ENCODE measurements at regions not wholly inside any gene's neighbourhood (a gene's known extent, or its start where the extent isn't known, plus 50 kb on each side); places are given as distances from the start of the nearest gene placed in this dataset.

DNA sequence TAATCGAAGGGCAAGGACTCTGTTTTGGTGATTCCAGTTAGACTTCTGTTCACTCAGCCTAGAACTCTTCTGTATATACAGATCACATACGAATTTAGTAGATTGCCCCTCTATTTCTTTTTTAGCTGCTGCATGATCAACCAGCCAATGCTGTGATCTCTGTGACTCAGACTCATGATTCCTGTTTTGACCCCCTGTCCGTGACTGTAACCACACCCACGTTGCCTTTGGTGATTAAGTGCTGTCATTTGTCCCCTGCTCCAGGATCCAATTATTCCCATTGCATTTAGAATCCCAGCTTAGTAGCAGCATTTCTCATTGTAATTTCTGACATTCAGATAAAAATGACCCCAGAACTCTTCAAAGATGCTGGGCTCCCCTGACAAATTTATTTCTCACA is 545.7 kb downstream of the NPIPA7 start:
- intact Hi-C loops (cut with micrococcal nuclease) = no loop called here
- Mint-ChIP-seq H3K36me3 (ENCODE audit: insufficient read depth, unreplicated experiment) (no peaks in the 10 kb centered on the region), H3K4me3 (ENCODE audit: unreplicated experiment) (no peak overlapping the region), H3K4me1 (ENCODE audit: insufficient read depth, unreplicated experiment) (no peaks in the 10 kb centered on the region), H3K9me3 (ENCODE audit: unreplicated experiment) (peaks cover 40% of the 10 kb centered on the region), H3K27ac (ENCODE audit: low read depth, unreplicated experiment) (no peak overlapping the region), H3K27me3 (ENCODE audit: insufficient read depth, unreplicated experiment) (no peaks in the 10 kb centered on the region)
- TF ChIP-seq, protein P1, sequence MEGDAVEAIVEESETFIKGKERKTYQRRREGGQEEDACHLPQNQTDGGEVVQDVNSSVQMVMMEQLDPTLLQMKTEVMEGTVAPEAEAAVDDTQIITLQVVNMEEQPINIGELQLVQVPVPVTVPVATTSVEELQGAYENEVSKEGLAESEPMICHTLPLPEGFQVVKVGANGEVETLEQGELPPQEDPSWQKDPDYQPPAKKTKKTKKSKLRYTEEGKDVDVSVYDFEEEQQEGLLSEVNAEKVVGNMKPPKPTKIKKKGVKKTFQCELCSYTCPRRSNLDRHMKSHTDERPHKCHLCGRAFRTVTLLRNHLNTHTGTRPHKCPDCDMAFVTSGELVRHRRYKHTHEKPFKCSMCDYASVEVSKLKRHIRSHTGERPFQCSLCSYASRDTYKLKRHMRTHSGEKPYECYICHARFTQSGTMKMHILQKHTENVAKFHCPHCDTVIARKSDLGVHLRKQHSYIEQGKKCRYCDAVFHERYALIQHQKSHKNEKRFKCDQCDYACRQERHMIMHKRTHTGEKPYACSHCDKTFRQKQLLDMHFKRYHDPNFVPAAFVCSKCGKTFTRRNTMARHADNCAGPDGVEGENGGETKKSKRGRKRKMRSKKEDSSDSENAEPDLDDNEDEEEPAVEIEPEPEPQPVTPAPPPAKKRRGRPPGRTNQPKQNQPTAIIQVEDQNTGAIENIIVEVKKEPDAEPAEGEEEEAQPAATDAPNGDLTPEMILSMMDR (IDR thresholded peaks at IDR 0.05; ENCODE audit: unreplicated experiment) = no peak
- BruUV-seq (replicated peaks) = no TSS peak
- POLR2A ChIA-PET = no interaction called here
- DNase-seq (ENCODE audit: unreplicated experiment) = no peak
- CTCF ChIA-PET = no interaction called here

DNA sequence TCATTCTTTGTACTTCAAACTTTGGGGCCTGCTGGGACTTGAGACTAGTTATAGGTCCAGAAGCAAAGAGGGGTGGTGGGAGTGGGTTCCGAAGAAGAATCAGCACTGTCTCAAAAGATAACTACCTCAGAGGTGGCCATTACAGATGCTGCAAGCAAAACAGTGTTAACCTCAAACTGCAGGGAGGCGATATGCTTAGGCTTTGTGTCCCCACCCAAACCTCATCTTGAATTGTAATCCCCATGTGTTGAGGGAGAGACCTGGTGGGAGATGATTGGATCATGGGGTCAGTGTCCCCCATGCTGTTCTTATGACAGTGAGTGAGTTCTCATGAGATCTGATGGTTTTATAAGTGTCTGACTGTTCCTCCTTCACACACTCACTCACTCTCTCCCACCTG is 545.3 kb downstream of the XYLT1 start:
- Mint-ChIP-seq H3K4me1 (ENCODE audit: insufficient read depth, unreplicated experiment) (no peaks in the 10 kb centered on the region), H3K9me3 (ENCODE audit: unreplicated experiment) (peaks cover 40% of the 10 kb centered on the region), H3K27ac (ENCODE audit: low read depth, unreplicated experiment) (no peak overlapping the region), H3K27me3 (ENCODE audit: insufficient read depth, unreplicated experiment) (no peaks in the 10 kb centered on the region), H3K4me3 (ENCODE audit: unreplicated experiment) (no peak overlapping the region), H3K36me3 (ENCODE audit: insufficient read depth, unreplicated experiment) (no peaks in the 10 kb centered on the region)
- intact Hi-C loops (cut with micrococcal nuclease) = no loop called here
- ChIA-PET POLR2A (no interaction called here), CTCF (no interaction called here)
- TF ChIP-seq, protein P1 (IDR thresholded peaks at IDR 0.05; ENCODE audit: unreplicated experiment) = no peak
- BruUV-seq (replicated peaks) = no TSS peak
- DNase-seq (ENCODE audit: unreplicated experiment) = no peak

DNA sequence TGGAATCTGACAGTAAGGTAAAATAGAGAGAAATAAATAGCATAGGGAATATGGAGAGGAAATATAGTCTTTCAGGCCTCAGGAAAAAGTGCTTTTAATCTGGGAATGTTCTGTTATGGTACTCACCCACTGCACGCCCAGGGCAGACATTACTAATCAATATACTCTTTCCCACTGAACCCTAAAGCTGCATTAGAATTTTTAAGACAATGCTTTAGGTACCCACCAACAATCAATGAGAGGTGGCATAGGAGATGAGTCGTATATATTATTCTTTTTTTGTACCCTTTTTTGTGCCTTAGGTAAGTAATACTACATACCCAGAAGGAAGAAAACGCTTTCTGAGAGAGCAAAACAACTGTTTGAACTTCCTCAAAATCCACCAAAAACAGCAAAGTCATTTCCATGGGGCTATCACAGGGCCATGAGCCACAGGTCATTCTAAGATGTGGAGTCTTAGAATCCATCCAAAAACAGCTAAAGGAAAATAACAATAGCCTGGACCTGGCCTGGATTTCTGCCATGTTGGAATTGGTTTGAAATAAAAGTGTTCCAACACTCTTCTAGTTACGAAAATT is 542.1 kb downstream of the XYLT1 start:
- peaks cover 29% of the 10 kb centered on the region for H3K9me3 Mint-ChIP-seq (ENCODE audit: unreplicated experiment)
- intact Hi-C loops (cut with micrococcal nuclease) = no loop called here
- DNase-seq (ENCODE audit: unreplicated experiment) = no peak
- ChIA-PET POLR2A (no interaction called here), CTCF (interaction anchor here (0.6 to 0.7 kb wide), 2 partner anchors 87 to 113 kb away, joined by 3 read pairs; no protein-coding TSS in a partner anchor)
- no peaks in the 10 kb centered on the region for H3K27me3 Mint-ChIP-seq (ENCODE audit: insufficient read depth, unreplicated experiment)
- no peaks in the 10 kb centered on the region for H3K4me1 Mint-ChIP-seq (ENCODE audit: insufficient read depth, unreplicated experiment)
- BruUV-seq (replicated peaks) = no TSS peak
- no peak overlapping the region for H3K27ac Mint-ChIP-seq (ENCODE audit: low read depth, unreplicated experiment)
- TF ChIP-seq, protein P1 (IDR thresholded peaks at IDR 0.05; ENCODE audit: unreplicated experiment) = no peak
- H3K4me3 Mint-ChIP-seq (ENCODE audit: unreplicated experiment) = no peak overlapping the region
- H3K36me3 Mint-ChIP-seq (ENCODE audit: insufficient read depth, unreplicated experiment) = no peaks in the 10 kb centered on the region

- ChIA-PET POLR2A (no interaction called here), CTCF (interaction anchor here (0.6 kb wide), 1 partner anchor 738 kb away, joined by 4 read pairs; no protein-coding TSS in a partner anchor)
- H3K27me3 Mint-ChIP-seq (ENCODE audit: insufficient read depth, unreplicated experiment) = no peaks in the 10 kb centered on the region
- DNase-seq (ENCODE audit: unreplicated experiment) = no peak
- no peaks in the 10 kb centered on the region for H3K4me1 Mint-ChIP-seq (ENCODE audit: insufficient read depth, unreplicated experiment)
- H3K36me3 Mint-ChIP-seq (ENCODE audit: insufficient read depth, unreplicated experiment) = no peaks in the 10 kb centered on the region
- no peak overlapping the region for H3K27ac Mint-ChIP-seq (ENCODE audit: low read depth, unreplicated experiment)
- H3K4me3 Mint-ChIP-seq (ENCODE audit: unreplicated experiment) = no peak overlapping the region
- TF ChIP-seq, protein P1 (IDR thresholded peaks at IDR 0.05; ENCODE audit: unreplicated experiment) = no peak
- no TSS peak for BruUV-seq (replicated peaks)
- intact Hi-C loops (cut with micrococcal nuclease) = no loop called here
- peaks cover 27% of the 10 kb centered on the region for H3K9me3 Mint-ChIP-seq (ENCODE audit: unreplicated experiment)
Measured at GRCh38 chr16:16930309-16931000, 540.3 kb downstream of the XYLT1 start.

Data from MCF 10A (cell line).